Heart left ventricle (tissue), 13 donors: ENCODE measurements at regions not wholly inside any gene's neighbourhood (a gene's known extent, or its start where the extent isn't known, plus 50 kb on each side); places are given as distances from the start of the nearest gene placed in this dataset.

Experiments
- CTCF ChIP-seq, 12 donors: fragments of 200-600 bp; sonication (generic) in 4 of 12; IDR thresholded peaks; one replicate each; pipeline versions ENCODE4 v1.5.0 to v1.8.0; 2018 to 2022; ENCODE audit warnings: antibody characterized with exemption in 12 of 12, mild to moderate bottlenecking in 5 of 12
- POLR2A ChIP-seq, 2 donors: fragments of 450-650 bp; IDR thresholded peaks; one replicate each; pipeline ENCODE4 v1.6.1; 2017; ENCODE audit warnings: antibody characterized with exemption in 2 of 2, mild to moderate bottlenecking in 2 of 2, moderate library complexity in 2 of 2
- donor health status: ischemic (EF 13 %, LVEDD 7.1; RV severe dilation, severe dysfunction).
- donor health status: DM: no; HTN: yes; CAD: no.
- donor health status: DM: no; HTN: no; CAD: no.
- donor health status: ischemic (EF 25% LVEDD 6.9; RV normal size, moderate dysfunction).
- donor health status: ischemic (EF 25% LVEDD 5.7; RV mildly dilated, moderate dysfunction).
- donor health status: ischemic (EF 35%, LVEDD 5.7; RV mildly dilated, moderate dysfunction).
- donor health status: nonischemic (EF 11% LVEDD 7.7; RV severe dilation, severe dysfunction).
- donor health status: DM: yes; HTN: yes; CAD: no.
- donor health status: PGD.
- donor health status: ischemic (EF 29% LVEDD 5.4; RV normal size, mild dysfunction).
- donor health status: nonischemic (EF 23%, LVEDD 6.1; RV moderate dilation, normal function).

- TF ChIP-seq CTCF (IDR thresholded peaks at IDR 0.05) (no peak), POLR2A (IDR thresholded peaks at IDR 0.05) (no peak)
Measured at GRCh38 chr5:158079097-158079496, 220.2 kb upstream of the CLINT1 start.
